ENCODE measurements at regions not wholly inside any gene's neighbourhood (a gene's known extent, or its start where the extent isn't known, plus 50 kb on each side); places are given as distances from the start of the nearest gene placed in this dataset.

GRCh38 chrX:100512471-100512870 is 72.3 kb upstream of the TNMD start:
- Mint-ChIP-seq H3K4me1 (no peaks in the 10 kb centered on the region), H3K27me3 (no peaks in the 10 kb centered on the region), H3K27ac (no peak overlapping the region), H3K9me3 (no peaks in the 10 kb centered on the region), H3K36me3 (no peaks in the 10 kb centered on the region), H3K4me3 (no peak overlapping the region)
- ChIA-PET CTCF (ENCODE audit: partially characterized antibody) (interaction anchor here (0.9 to 2.0 kb wide), 4 partner anchors 9 to 256 kb away, joined by 4 to 7 read pairs (median 5); no protein-coding TSS in a partner anchor), POLR2A (ENCODE audit: partially characterized antibody) (no interaction called here)
- intact Hi-C loops (cut with micrococcal nuclease): loop anchor here (2.0 kb wide), 1 partner anchor 124 kb away; the partner anchor contains the start of gene TSPAN6
- H3K27ac ChIP-seq (ENCODE audit: low read depth, low read length): no peak overlapping the region
- DNase-seq: peak in 4 of 5 donors; percentile 1 to 22 (median 12)
- no peaks in the 10 kb centered on the region for H3K36me3 ChIP-seq (ENCODE audit: insufficient read depth, low read length)
- H3K4me1 ChIP-seq (ENCODE audit: insufficient read depth, low read length): no peaks in the 10 kb centered on the region
- no peaks in the 10 kb centered on the region for H3K27me3 ChIP-seq (ENCODE audit: insufficient read depth, low read length)
- no peaks in the 10 kb centered on the region for H3K9me3 ChIP-seq (ENCODE audit: control insufficient read depth in 1 of 2, low read length in 2 of 2)
- H3K4me3 ChIP-seq (ENCODE audit: low read length in 2 of 2): no peak overlapping the region

- H3K36me3 Mint-ChIP-seq: no peaks in the 10 kb centered on the region
- peaks cover 0 to 1% of the 10 kb centered on the region in 2 donors for H3K27me3 Mint-ChIP-seq
- Histone ChIP-seq H3K27ac (ENCODE audit: low read depth, low read length) (no peak overlapping the region), H3K27me3 (ENCODE audit: insufficient read depth, low read length) (no peaks in the 10 kb centered on the region), H3K4me1 (ENCODE audit: insufficient read depth, low read length) (no peaks in the 10 kb centered on the region), H3K9me3 (ENCODE audit: control insufficient read depth in 1 of 2, low read length in 2 of 2) (no peaks in the 10 kb centered on the region), H3K4me3 (ENCODE audit: low read length in 2 of 2) (no peak overlapping the region), H3K36me3 (ENCODE audit: insufficient read depth, low read length) (no peaks in the 10 kb centered on the region)
- peaks cover 0 to 13% (median 3%) of the 10 kb centered on the region in 8 donors for H3K9me3 Mint-ChIP-seq
- no peak overlapping the region for H3K4me3 Mint-ChIP-seq
- H3K4me1 Mint-ChIP-seq: no peaks in the 10 kb centered on the region
- CTCF ChIA-PET (ENCODE audit: partially characterized antibody): no interaction called here
- POLR2A ChIA-PET (ENCODE audit: partially characterized antibody): no interaction called here
- no peak for DNase-seq
- intact Hi-C loops (cut with micrococcal nuclease): no loop called here
- no peak overlapping the region for H3K27ac Mint-ChIP-seq
These were observed 84.7 kb upstream of the PCDH19 start for GRCh38 chrX:100494646-100495370.

DNA sequence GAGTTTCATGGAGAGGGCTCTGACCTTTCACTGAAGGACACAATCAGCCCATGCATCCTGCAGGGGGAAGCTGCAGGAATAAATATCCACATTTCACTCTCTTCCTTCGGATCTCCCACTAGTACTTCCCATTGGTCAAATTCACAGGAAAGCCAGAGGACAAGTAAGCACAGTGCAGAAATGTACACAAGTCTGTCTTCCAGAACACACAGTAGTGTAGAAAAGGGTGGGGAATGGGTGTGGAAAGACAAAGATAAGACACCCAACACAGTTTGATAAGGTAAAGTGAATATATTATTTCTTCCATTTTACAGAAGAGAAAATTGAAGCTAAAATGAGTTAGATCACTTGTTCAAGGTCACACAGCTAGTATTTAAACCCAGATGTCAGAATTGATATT is 81.1 kb upstream of the PCDH19 start:
- Histone ChIP-seq H3K9me3 (ENCODE audit: control insufficient read depth in 1 of 2, low read length in 2 of 2) (no peaks in the 10 kb centered on the region), H3K27me3 (ENCODE audit: insufficient read depth, low read length) (no peaks in the 10 kb centered on the region), H3K4me1 (ENCODE audit: insufficient read depth, low read length) (no peaks in the 10 kb centered on the region), H3K27ac (ENCODE audit: low read depth, low read length) (no peak overlapping the region), H3K36me3 (ENCODE audit: insufficient read depth, low read length) (no peaks in the 10 kb centered on the region), H3K4me3 (ENCODE audit: low read length in 2 of 2) (no peak overlapping the region)
- ChIA-PET POLR2A (ENCODE audit: partially characterized antibody) (no interaction called here), CTCF (ENCODE audit: partially characterized antibody) (no interaction called here)
- Mint-ChIP-seq H3K27me3 (no peaks in the 10 kb centered on the region), H3K4me1 (no peaks in the 10 kb centered on the region), H3K27ac (no peak overlapping the region), H3K9me3 (no peaks in the 10 kb centered on the region), H3K36me3 (no peaks in the 10 kb centered on the region), H3K4me3 (no peak overlapping the region)
- DNase-seq: no peak
- intact Hi-C loops (cut with micrococcal nuclease): no loop called here

DNA sequence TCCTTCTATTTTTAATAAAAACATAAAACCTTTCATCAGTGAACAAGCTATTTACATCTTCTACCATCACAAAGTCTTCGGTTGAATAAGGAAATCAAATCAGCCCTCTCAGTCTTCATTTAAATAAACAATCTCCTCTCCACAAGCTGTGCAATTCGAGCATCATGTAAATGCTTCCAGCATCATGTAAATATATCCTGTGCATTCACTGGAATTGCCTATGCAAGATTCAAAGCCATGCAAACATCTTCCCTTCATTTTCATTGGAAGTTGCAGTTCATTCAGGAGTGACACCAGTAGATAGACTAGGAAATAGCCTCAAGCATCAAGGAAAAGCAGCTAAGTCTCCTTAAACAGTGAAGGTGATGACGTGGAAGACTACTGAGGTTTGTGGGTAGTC is 77.7 kb upstream of the PCDH19 start:
- Histone ChIP-seq H3K4me3 (ENCODE audit: low read length in 2 of 2) (no peak overlapping the region), H3K9me3 (ENCODE audit: control insufficient read depth in 1 of 2, low read length in 2 of 2) (no peaks in the 10 kb centered on the region), H3K4me1 (ENCODE audit: insufficient read depth, low read length) (no peaks in the 10 kb centered on the region), H3K27me3 (ENCODE audit: insufficient read depth, low read length) (no peaks in the 10 kb centered on the region), H3K27ac (ENCODE audit: low read depth, low read length) (no peak overlapping the region), H3K36me3 (ENCODE audit: insufficient read depth, low read length) (no peaks in the 10 kb centered on the region)
- DNase-seq: no peak
- Mint-ChIP-seq H3K4me1 (no peaks in the 10 kb centered on the region), H3K36me3 (no peaks in the 10 kb centered on the region), H3K27me3 (no peaks in the 10 kb centered on the region), H3K9me3 (no peaks in the 10 kb centered on the region), H3K27ac (no peak overlapping the region), H3K4me3 (no peak overlapping the region)
- CTCF ChIA-PET (ENCODE audit: partially characterized antibody): no interaction called here
- POLR2A ChIA-PET (ENCODE audit: partially characterized antibody): no interaction called here
- intact Hi-C loops (cut with micrococcal nuclease): no loop called here

DNA sequence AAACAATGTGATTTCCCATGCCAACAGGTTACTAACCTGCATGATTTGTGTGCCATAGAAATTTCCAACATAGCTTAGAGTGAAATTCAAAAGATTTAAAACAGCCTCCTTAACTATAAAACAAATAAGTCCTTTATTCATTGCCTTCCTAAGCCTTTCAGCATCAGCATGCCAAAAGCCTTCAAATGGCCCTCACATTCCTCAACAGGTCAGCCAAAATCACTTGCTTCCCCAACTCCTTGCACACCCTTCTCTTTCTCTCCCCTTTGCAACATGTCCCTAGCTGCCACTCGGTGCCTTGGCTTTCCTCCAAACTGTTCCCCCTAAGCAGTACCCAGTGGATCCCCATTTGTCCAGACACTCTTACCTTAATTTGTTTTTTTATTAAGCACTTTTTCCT is 74.9 kb upstream of the PCDH19 start:
- Mint-ChIP-seq H3K4me3 (no peak overlapping the region), H3K4me1 (no peaks in the 10 kb centered on the region), H3K36me3 (no peaks in the 10 kb centered on the region), H3K27me3 (no peaks in the 10 kb centered on the region), H3K9me3 (no peaks in the 10 kb centered on the region), H3K27ac (no peak overlapping the region)
- no peak overlapping the region for H3K4me3 ChIP-seq (ENCODE audit: low read length in 2 of 2)
- no peak for DNase-seq
- CTCF ChIA-PET (ENCODE audit: partially characterized antibody): interaction anchor here (0.7 kb wide), 1 partner anchor 9 kb away, joined by 3 read pairs; no protein-coding TSS in a partner anchor
- H3K9me3 ChIP-seq (ENCODE audit: control insufficient read depth in 1 of 2, low read length in 2 of 2): no peaks in the 10 kb centered on the region
- H3K4me1 ChIP-seq (ENCODE audit: insufficient read depth, low read length): no peaks in the 10 kb centered on the region
- intact Hi-C loops (cut with micrococcal nuclease): no loop called here
- no peaks in the 10 kb centered on the region for H3K27me3 ChIP-seq (ENCODE audit: insufficient read depth, low read length)
- H3K27ac ChIP-seq (ENCODE audit: low read depth, low read length): no peak overlapping the region
- POLR2A ChIA-PET (ENCODE audit: partially characterized antibody): no interaction called here
- H3K36me3 ChIP-seq (ENCODE audit: insufficient read depth, low read length): no peaks in the 10 kb centered on the region

DNA sequence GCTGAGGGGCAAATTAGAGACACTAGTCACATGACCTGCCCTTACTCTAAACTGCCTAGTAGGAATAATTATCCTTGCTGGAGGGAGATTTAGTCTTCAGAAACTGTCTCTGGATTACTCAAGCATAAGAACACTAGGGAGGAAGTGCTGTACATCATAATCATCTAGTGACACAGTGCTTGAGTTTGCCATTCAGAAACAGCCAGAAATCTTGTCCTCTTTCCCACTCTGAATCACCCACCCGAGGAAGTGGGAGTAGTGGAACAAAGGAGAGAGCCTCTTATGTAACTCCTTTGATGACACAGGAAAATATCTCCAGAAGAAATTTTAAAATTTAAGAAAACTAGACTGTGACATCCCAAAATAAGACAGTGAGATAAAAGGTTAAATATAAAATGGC is 69.3 kb upstream of the PCDH19 start:
- no peaks in the 10 kb centered on the region for H3K9me3 Mint-ChIP-seq
- Histone ChIP-seq H3K36me3 (ENCODE audit: insufficient read depth, low read length) (no peaks in the 10 kb centered on the region), H3K27me3 (ENCODE audit: insufficient read depth, low read length) (no peaks in the 10 kb centered on the region), H3K27ac (ENCODE audit: low read depth, low read length) (no peak overlapping the region), H3K4me1 (ENCODE audit: insufficient read depth, low read length) (no peaks in the 10 kb centered on the region), H3K9me3 (ENCODE audit: control insufficient read depth in 1 of 2, low read length in 2 of 2) (no peaks in the 10 kb centered on the region), H3K4me3 (ENCODE audit: low read length in 2 of 2) (no peak overlapping the region)
- H3K27ac Mint-ChIP-seq: no peak overlapping the region
- no peak overlapping the region for H3K4me3 Mint-ChIP-seq
- ChIA-PET CTCF (ENCODE audit: partially characterized antibody) (no interaction called here), POLR2A (ENCODE audit: partially characterized antibody) (no interaction called here)
- H3K36me3 Mint-ChIP-seq: no peaks in the 10 kb centered on the region
- H3K27me3 Mint-ChIP-seq: no peaks in the 10 kb centered on the region
- no peaks in the 10 kb centered on the region for H3K4me1 Mint-ChIP-seq
- intact Hi-C loops (cut with micrococcal nuclease): no loop called here
- no peak for DNase-seq

DNA sequence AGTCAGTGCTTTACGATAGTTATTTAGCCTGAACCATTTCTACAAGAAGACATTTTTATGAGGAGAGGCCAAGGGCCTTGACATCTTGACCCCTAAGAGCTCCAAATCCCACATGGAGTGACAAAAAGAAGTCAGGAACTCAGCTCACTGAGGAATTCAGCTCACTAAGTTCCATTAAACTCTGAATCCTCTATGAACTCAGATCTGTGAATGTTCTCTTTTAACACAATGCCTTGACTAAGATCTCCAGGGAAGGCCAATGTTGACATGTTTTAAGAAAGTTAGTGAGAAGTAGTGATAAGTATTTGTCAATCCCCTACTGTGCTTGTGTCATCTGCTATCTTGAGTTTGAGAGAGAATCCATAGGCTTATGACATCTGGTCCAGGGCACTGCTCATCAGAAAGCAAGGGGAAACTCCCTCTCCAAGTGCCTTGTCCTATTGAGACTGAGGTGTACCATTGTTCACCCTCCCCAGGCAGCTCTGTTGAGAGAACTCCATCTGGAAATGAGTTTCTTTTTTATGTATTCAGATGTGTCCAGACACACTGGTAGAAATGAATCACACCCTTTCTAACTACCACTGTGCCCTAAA is 68.7 kb upstream of the PCDH19 start:
- no peak for DNase-seq
- no peaks in the 10 kb centered on the region for H3K27me3 ChIP-seq (ENCODE audit: insufficient read depth, low read length)
- H3K4me1 ChIP-seq (ENCODE audit: insufficient read depth, low read length): no peaks in the 10 kb centered on the region
- no peaks in the 10 kb centered on the region for H3K36me3 ChIP-seq (ENCODE audit: insufficient read depth, low read length)
- H3K9me3 Mint-ChIP-seq: no peaks in the 10 kb centered on the region
- no peaks in the 10 kb centered on the region for H3K4me1 Mint-ChIP-seq
- H3K4me3 Mint-ChIP-seq: no peak overlapping the region
- CTCF ChIA-PET (ENCODE audit: partially characterized antibody): no interaction called here
- no peaks in the 10 kb centered on the region for H3K27me3 Mint-ChIP-seq
- POLR2A ChIA-PET (ENCODE audit: partially characterized antibody): no interaction called here
- H3K9me3 ChIP-seq (ENCODE audit: control insufficient read depth in 1 of 2, low read length in 2 of 2): no peaks in the 10 kb centered on the region
- intact Hi-C loops (cut with micrococcal nuclease): no loop called here
- no peak overlapping the region for H3K27ac ChIP-seq (ENCODE audit: low read depth, low read length)
- no peak overlapping the region for H3K27ac Mint-ChIP-seq
- no peaks in the 10 kb centered on the region for H3K36me3 Mint-ChIP-seq
- H3K4me3 ChIP-seq (ENCODE audit: low read length in 2 of 2): no peak overlapping the region
